Spleen (tissue), 11 donors: ENCODE measurements at regions not wholly inside any gene's neighbourhood (a gene's known extent, or its start where the extent isn't known, plus 50 kb on each side); places are given as distances from the start of the nearest gene placed in this dataset.

ENCODE experiments used
- DNase-seq: peaks from one replicate; pipeline ENCODE4 v3.0.0-alpha.2; 2020
- H3K27ac ChIP-seq, 8 donors: fragments of 200-600 bp; sonication (generic) in 7 of 8; 1 replicate in 4 of 8; 2 replicates in 4 of 8; pipeline versions ENCODE4 v1.5.0 to v1.8.0; 2016 to 2021; ENCODE audit warnings: inconsistent platforms in 4 of 8, mild to moderate bottlenecking in 4 of 8, moderate library complexity in 1 of 8
- H3K27me3 ChIP-seq, 7 donors: fragments of 200-600 bp; sonication (generic) in 6 of 7; replicated peaks in 1 of 7; 1 replicate in 4 of 7; 2 replicates in 3 of 7; pipeline versions ENCODE4 v1.5.0 to v1.8.0; 2016 to 2021; ENCODE audit warnings: inconsistent platforms in 3 of 7, mild to moderate bottlenecking in 1 of 7
- H3K36me3 ChIP-seq, 6 donors: fragments of 200-600 bp; sonication (generic) in 5 of 6; 1 replicate in 4 of 6; 2 replicates in 2 of 6; pipeline versions ENCODE4 v1.5.0 to v1.8.0; 2016 to 2021; ENCODE audit warnings: inconsistent platforms in 2 of 6
- H3K4me1 ChIP-seq, 6 donors: fragments of 200-600 bp; sonication (generic) in 5 of 6; 1 replicate in 3 of 6; 2 replicates in 3 of 6; pipeline versions ENCODE4 v1.5.0 to v1.8.0; 2016 to 2021; ENCODE audit warnings: inconsistent platforms in 3 of 6
- H3K4me3 ChIP-seq, 8 donors: fragments of 200-600 bp; sonication (generic) in 7 of 8; 1 replicate in 4 of 8; 2 replicates in 4 of 8; pipeline versions ENCODE4 v1.5.0 to v1.8.0; 2016 to 2021; ENCODE audit warnings: inconsistent platforms in 4 of 8, mild to moderate bottlenecking in 4 of 8, moderate library complexity in 2 of 8
- H3K9me3 ChIP-seq, 8 donors: fragments of 200-600 bp; sonication (generic) in 7 of 8; 1 replicate in 4 of 8; 2 replicates in 4 of 8; pipeline versions ENCODE4 v1.5.0 to v1.8.0; 2016 to 2021; ENCODE audit warnings: inconsistent platforms in 4 of 8
- CTCF ChIP-seq, 11 experiments: fragments of 200-600 bp in 7 of 11; fragments of 450-650 bp in 4 of 11; sonication (generic) in 4 of 11; IDR thresholded peaks in 8 of 11; conservative IDR thresholded peaks in 3 of 11; 1 replicate in 7 of 11; 2 replicates in 4 of 11; pipeline versions ENCODE4 v1.4.0 to v1.8.0; 2016 to 2021; ENCODE audit warnings: antibody characterized with exemption in 11 of 11, inconsistent platforms in 4 of 11, mild to moderate bottlenecking in 1 of 11
- POLR2A ChIP-seq, 3 donors: fragments of 450-650 bp; IDR thresholded peaks; one replicate each; pipeline ENCODE4 v1.5.1; 2017; ENCODE audit warnings: antibody characterized with exemption in 3 of 3, mild to moderate bottlenecking in 1 of 3
- POLR2AphosphoS5 ChIP-seq, 3 donors: sonication (generic); formaldehyde crosslinking; IDR thresholded peaks; one replicate each; pipeline ENCODE4 v1.5.1; 2017; ENCODE audit warnings: antibody characterized with exemption in 3 of 3
- WGBS, 5 donors: extraction: QIAGEN DNeasy Blood & Tissue Kit in 3 of 5; methylation state at CpG; one replicate each; pipeline versions ENCODE4 v1.1.5 to v1.1.7; 2013 to 2018; 5-methylcytosine and 5-hydroxymethylcytosine counted together
- intact Hi-C: fragments of 100-400 bp; cut with DNase I; formaldehyde crosslinking; loops from one replicate; pipeline ENCODE4 v1.15.0; 2023; ENCODE audit warnings: low total_unique reads
- donor health status: healthy with polysubstance abuse.
- donor health status: DM: no; HTN: no; CAD: no; lungs with moderate emphysema.
- donor health status: DM: no; HTN: no; CAD: no.
- donor health status: Bipolar disorder and iron deficiency.
- donor health status: healthy.
- donor health status: DM: no; HTN: no; CAD: no.
- donor health status: DM: yes; HTN: yes; CAD: no.

- no peak overlapping the region for H3K27ac ChIP-seq
- H3K36me3 ChIP-seq: no peaks in the 10 kb centered on the region
- no peak overlapping the region for H3K4me3 ChIP-seq
- no peaks in the 10 kb centered on the region for H3K27me3 ChIP-seq
- H3K9me3 ChIP-seq: no peaks in the 10 kb centered on the region
- TF ChIP-seq POLR2AphosphoS5 (IDR thresholded peaks at IDR 0.05) (no peak), CTCF (IDR thresholded peaks at IDR 0.05 in 8 of 11, conservative IDR thresholded peaks at IDR 0.05 in 3 of 11) (no peak), POLR2A (IDR thresholded peaks at IDR 0.05) (no peak)
- WGBS, 5 donors: 94 to 100% (median 95%) methylated on average over 2 of the region's 2 CpGs
- intact Hi-C loops: no loop called here
- DNase-seq: no peak
- no peaks in the 10 kb centered on the region for H3K4me1 ChIP-seq
Measured at GRCh38 chr14:61968207-61968606, 206.0 kb downstream of the SNAPC1 start.

GRCh38 chr14:61972711-61973110 is 210.5 kb downstream of the SNAPC1 start:
- no peaks in the 10 kb centered on the region for H3K36me3 ChIP-seq
- no peak overlapping the region for H3K4me3 ChIP-seq
- WGBS, 5 donors: 79 to 88% (median 83%) methylated on average over 3 of the region's 3 CpGs
- no peaks in the 10 kb centered on the region for H3K4me1 ChIP-seq
- H3K9me3 ChIP-seq: peaks cover 0 to 25% (median 20%) of the 10 kb centered on the region in 8 donors
- H3K27ac ChIP-seq: no peak overlapping the region
- intact Hi-C loops: no loop called here
- no peaks in the 10 kb centered on the region for H3K27me3 ChIP-seq
- no peak for TF ChIP-seq CTCF (IDR thresholded peaks at IDR 0.05 in 8 of 11, conservative IDR thresholded peaks at IDR 0.05 in 3 of 11)
- TF ChIP-seq POLR2AphosphoS5 (IDR thresholded peaks at IDR 0.05): no peak
- no peak for TF ChIP-seq POLR2A (IDR thresholded peaks at IDR 0.05)
- no peak for DNase-seq

GRCh38 chr14:61973981-61974380 is 211.8 kb downstream of the SNAPC1 start:
- no peak overlapping the region for H3K27ac ChIP-seq
- TF ChIP-seq CTCF (IDR thresholded peaks at IDR 0.05 in 8 of 11, conservative IDR thresholded peaks at IDR 0.05 in 3 of 11): no peak
- no peak for TF ChIP-seq POLR2AphosphoS5 (IDR thresholded peaks at IDR 0.05)
- no peak for TF ChIP-seq POLR2A (IDR thresholded peaks at IDR 0.05)
- H3K27me3 ChIP-seq: no peaks in the 10 kb centered on the region
- H3K4me3 ChIP-seq: no peak overlapping the region
- no peaks in the 10 kb centered on the region for H3K36me3 ChIP-seq
- no peaks in the 10 kb centered on the region for H3K4me1 ChIP-seq
- DNase-seq: no peak
- 90 to 96% (median 93%) methylated on average over 5 of the region's 5 CpGs for WGBS, 5 donors
- H3K9me3 ChIP-seq: peaks cover 0 to 27% (median 20%) of the 10 kb centered on the region in 8 donors
- intact Hi-C loops: no loop called here

- no peak for DNase-seq
- Histone ChIP-seq H3K9me3 (peaks cover 0 to 27% (median 20%) of the 10 kb centered on the region in 8 donors), H3K36me3 (no peaks in the 10 kb centered on the region), H3K4me1 (no peaks in the 10 kb centered on the region), H3K4me3 (no peak overlapping the region), H3K27me3 (no peaks in the 10 kb centered on the region), H3K27ac (no peak overlapping the region)
- intact Hi-C loops: no loop called here
- TF ChIP-seq CTCF (IDR thresholded peaks at IDR 0.05 in 8 of 11, conservative IDR thresholded peaks at IDR 0.05 in 3 of 11) (no peak), POLR2AphosphoS5 (IDR thresholded peaks at IDR 0.05) (no peak), POLR2A (IDR thresholded peaks at IDR 0.05) (no peak)
Measured at GRCh38 chr14:61977217-61977616, 215.0 kb downstream of the SNAPC1 start.
